NCI-H526 treated with DMSO at 0.1 percent for 48 hours (cell line): ENCODE measurements at regions not wholly inside any gene's neighbourhood (a gene's known extent, or its start where the extent isn't known, plus 50 kb on each side); places are given as distances from the start of the nearest gene placed in this dataset.
A peak's percentile ranks its signal among the peaks of the same experiment; 100 is the strongest.
"Not testable (repeated sequence)": the region's sequence is repeated elsewhere in the genome, so short reads cannot be mapped to it uniquely, and the experiment has no call there.

Experiments used
- DNase-seq: peaks from one replicate; lab custom pipeline; 2025; lab: John Stamatoyannopoulos, UW

DNA sequence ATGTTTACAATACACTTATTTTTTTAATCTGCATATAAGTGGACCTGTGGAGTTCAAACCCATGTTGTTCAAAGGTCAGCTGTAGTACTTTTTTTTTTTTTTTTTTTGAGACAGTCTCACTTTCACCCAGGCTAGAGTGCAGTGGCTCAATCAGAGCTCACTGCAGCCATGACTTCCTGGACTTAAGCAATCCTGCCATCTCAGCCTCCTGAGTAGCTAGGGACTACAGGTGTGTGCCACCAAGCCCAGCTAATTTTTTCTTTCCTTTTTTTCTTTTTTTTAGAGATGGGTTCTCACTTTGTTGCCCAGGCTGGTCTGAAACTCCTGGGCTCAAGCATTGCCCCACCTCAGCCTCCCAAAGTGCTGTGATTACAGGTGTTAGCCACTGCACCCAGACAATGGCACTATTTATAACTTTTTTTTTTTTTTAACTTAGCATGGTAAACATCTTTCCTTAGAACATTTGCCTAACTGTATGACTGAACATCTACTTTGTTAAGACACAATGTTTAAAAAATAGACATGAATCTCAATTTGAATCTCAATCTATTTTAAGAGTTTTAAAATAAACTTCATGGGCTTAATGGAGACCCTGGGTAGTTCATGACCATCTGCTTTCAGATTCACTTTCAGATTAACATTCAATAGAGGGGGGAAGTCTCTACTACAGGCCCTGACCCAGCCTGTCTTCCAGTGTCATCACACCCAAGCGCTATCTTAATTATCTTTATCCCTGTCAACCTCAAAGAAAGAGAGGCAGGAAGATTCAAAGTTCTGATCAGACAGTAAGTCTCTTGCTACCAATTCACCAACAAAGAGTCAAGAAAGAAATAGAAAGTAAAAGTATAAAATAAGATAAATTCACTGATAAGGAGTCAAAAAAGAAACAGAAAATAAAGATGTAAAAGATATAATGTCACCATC is 97.7 kb upstream of the DOCK9 start:
- peak; percentile 14 for DNase-seq

DNA sequence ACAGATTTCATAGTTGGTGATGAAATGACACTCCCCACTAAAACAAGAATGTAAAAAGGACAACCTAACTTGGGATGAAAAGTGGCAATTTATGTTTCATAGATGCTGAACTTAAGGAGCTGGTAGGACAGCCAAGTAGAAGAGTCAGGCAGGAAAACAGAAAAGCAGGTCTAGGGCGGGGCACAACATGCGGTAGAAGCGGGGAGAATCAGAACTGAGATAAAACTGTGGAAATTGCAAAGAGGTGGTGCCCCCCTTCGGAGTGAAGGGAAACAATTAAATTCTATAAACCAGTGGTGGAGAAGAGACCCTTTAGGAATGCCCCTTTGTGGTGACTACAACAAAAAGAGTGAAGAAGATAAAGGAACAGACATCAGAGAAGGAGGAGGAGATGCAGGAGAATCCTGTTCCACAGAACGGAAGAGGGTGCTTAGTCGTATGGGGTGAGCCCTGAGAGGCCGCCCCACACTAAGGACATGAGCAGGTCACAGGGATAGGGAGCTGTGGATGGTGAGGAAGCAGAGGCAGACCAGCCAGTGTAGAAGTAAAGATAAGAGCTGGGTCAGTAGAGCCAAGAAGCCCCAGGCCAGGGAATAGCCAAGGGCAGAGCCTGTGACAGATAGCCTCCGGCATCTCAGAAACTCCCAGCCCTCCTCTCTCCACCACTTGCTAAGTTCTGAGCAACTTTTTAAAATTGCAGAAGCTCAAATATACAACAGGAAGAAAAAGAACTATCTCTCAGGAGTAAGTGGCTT is 100.3 kb upstream of the DOCK9 start:
- DNase-seq: no peak

GRCh38 chr13:99080131-99080530 is 102.3 kb upstream of the DOCK9 start:
- no peak for DNase-seq

DNA sequence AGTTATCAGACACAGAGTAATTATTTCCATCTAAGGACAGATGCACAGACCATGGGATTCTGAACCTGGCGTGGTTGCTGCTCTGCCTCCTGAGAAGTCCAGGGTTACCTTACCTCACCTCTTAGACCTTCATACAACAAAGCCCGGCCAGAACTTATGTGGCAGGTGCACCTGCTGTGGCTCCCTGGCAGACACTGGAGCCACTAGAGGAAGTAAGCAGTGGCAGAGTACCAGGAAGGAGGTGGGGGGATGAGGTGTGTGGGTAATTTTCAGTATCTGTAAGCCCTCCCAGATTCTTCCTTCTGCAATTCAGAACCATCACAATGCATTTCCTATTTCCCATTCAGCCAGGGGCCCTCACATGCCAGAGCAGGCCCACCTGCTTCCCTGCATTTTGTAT is 106.1 kb upstream of the DOCK9 start:
- DNase-seq: no peak

DNA sequence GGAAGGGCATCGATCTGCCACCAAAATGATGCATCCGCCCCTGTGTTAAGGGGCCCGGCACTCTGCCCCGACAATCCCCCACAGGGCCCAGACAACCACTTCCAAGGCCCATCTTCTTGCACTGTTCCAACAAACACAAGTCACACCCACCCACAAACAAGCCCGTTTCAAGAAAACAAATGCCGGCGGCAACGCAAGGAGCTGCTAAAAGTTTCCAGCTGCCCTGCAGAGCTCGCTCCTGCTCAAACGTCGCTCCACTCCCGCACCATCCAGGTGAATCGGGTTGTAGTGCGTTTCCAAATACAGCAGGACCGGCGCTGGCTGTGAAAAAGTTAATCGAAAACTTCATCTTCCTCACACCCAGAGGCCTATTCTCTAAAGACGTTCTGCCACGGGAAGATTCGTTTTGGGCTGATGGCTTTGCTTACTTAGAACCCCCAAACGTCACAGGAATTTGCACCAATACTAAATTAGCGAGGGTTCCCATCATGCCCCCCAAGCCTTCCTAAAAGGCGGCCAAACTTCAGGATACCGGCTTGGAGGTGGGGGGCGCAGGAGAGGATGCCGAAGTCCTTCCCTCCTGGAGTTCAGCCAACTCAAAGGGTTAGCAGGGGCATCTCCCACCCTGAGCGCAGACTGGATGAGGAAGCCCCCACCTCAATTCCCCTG is 107.4 kb upstream of the DOCK9 start:
- DNase-seq: no peak

- DNase-seq: no peak
Measured at GRCh38 chr13:99085808-99086266, 108.0 kb upstream of the DOCK9 start.

GRCh38 chr13:99086267-99087097 is 108.6 kb upstream of the DOCK9 start:
- peak; percentile 47 for DNase-seq

- peak; percentile 96 for DNase-seq
Measured at GRCh38 chr13:99087098-99087953, 109.5 kb upstream of the DOCK9 start.

DNA sequence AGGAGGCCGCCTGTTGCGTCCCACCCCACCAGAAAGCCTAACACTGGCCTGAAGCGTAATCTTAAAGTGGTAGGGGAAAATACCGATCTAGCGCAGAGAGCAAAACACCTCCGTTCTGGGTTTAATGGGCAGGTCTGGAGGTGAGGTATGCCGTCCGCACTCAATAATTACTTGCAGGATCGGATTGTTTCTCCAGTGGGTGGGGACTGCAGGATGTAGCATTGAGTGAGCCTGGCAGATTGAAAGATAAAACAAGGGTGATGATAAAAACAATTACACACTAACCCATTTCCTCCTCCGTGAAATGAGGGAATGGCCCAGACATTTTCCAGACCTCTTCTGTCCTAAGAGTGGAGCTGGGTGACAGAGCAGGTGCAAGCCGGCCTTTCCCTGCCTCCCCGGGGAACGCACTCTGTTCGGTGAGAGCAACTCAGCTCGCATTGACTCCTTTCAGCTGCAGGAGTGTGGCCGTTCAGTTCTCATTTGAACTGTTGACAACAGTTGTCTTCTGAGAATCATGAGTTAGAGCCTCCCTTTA is 110.2 kb upstream of the DOCK9 start:
- DNase-seq: peak; percentile 95

DNA sequence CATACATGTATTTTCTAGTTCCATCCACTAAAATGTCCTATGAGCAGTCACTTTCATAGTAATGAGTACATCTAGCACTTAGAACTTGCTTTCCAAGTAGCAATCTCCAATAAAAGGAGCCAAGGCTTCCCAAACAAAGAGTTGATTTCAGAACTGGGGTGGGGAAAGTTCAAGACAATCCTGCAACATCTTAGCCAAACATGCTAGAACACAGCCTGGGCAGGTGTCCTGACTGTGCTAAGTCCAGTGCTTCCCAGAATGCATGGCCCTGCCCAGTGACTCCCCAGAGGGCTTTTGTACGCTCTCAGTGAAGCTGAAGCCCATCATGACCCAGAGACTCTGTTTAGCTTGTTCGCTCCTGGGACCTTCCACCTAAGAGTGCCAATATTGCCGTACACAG is 106.7 kb upstream of the UBAC2 start:
- DNase-seq: no peak

- DNase-seq: not testable (repeated sequence)
Measured at GRCh38 chr13:99101831-99102230, 98.8 kb upstream of the UBAC2 start.

DNA sequence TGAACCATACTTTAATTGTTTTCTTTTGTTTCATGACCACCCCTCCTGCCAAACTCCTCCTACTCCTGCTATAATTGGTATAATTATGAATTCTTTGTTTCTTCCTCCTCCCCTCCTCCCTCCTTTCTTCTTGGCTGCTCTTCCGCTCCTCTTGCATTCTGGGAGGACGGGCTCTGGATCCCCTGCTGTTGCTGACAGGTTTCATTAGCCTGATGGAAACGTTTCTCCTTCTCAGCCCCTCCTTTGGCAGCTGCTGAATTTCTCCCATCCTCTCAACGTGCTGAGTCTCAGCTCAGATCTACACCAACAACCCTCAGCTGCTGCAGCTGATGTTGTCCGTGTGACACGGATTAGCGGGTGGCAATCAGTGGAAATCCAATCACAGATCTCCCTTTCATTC is 97.1 kb upstream of the UBAC2 start:
- no peak for DNase-seq

- no peak for DNase-seq
Measured at GRCh38 chr13:99104396-99104795, 96.3 kb upstream of the UBAC2 start.

DNA sequence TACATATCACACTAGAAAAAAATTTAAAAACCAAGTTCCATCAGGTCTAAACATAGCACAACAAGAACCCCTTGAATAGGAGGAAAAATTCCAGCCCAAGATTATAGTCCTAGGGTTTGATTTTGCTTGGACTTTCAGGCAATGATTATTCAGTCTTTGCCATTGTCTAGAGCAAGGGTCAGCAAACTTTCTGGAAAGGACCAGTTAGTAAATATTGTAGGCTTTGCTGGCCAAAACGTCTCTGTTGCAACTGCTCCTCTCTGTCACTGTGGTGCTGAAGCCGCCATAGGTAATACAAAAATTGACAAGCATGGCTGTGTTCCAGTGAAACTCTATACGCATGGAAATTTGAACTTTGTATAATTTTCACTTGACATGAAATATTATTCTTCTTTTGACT is 95.5 kb upstream of the UBAC2 start:
- DNase-seq: no peak

- DNase-seq: no peak
Measured at GRCh38 chr13:99113351-99113750, 87.3 kb upstream of the UBAC2 start.

GRCh38 chr13:99118179-99118578 is 82.5 kb upstream of the UBAC2 start:
- DNase-seq: no peak

DNA sequence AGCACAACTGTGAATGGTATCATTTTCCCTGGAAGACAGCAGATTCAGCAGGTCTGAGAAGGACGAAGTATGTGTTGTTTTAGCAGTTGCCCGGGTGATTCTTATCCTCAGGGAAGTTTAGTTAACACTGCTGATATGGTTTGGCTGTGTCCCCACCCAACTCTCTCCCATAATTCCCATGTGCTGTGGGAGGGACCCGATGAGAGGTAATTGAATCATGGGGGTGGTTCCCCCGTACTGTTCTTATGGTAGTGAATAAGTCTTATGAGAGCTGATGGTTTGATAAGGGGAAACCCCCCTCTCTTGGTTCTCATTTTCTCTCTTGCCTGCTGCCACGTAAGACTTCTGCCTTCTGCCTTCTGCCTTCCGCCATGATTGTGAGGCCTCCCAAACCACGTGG is 81.0 kb upstream of the UBAC2 start:
- no peak for DNase-seq

- DNase-seq: no peak
Measured at GRCh38 chr13:99120751-99121150, 79.9 kb upstream of the UBAC2 start.

DNA sequence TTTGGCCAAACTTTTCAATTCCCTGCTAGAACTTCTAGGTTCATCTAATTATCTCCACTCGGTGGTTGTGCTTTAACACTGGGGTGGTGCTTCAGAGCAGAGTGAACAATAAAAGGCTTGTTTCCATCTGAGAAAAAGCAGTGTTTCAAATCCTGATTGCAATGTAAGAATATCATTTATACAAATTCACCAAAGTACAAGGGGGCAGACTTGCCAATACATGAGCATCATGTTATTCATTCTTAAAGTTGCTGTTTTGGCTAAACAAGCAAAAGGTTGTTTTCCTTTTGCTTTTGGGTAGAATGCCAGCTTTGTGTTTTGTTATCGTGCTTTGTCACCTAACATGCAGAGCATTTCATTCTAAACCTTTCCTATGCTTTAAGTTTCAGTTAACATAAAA is 78.5 kb upstream of the UBAC2 start:
- no peak for DNase-seq
